HS-5 (cell line): ENCODE measurements at regions not wholly inside any gene's neighbourhood (a gene's known extent, or its start where the extent isn't known, plus 50 kb on each side); places are given as distances from the start of the nearest gene placed in this dataset.
A peak's percentile ranks its signal among the peaks of the same experiment; 100 is the strongest.
"Not testable (repeated sequence)": the region's sequence is repeated elsewhere in the genome, so short reads cannot be mapped to it uniquely, and the experiment has no call there.

Experiments used
- DNase-seq: peaks from one replicate; pipeline ENCODE4 v3.0.0-alpha.2; 2012; ENCODE audit warnings: low read depth

DNA sequence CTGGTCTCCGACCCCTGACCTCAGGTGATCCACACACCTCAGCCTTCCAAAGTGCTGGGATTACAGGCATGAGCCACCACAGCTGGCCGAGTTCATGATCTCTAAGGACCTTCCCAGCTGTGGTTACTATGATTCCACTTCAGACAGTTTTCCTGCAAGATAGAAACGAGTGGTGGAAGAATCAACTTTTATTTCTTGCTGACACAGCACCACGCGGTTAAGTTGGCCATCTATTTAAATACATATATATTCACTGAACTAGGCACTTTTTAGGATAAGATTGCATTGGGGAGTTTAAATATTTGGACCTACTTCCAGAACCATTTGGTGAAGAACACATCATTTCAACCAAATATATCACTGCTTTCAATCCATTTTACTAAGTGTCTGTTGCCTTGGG is 213.4 kb downstream of the TBX5 start:
- DNase-seq, result no peak

DNA sequence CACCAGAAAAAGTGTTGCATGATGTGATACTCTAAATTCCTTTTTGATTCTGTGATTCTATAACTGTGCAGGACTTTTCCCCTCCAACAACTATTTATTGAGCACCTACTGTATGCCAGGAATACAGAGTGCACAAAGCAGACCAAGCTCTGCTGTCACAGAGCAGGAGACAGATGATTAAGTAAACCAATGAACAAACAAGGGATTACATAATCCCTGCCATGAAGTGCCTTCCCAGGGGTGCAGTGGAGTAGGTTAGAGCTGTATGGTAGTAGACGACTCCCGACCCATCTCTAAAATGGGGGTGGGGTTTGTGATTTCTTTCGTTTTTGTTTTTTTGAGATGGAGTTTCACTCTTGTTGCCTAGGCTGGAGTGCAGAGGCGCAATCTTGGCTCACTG is 213.9 kb downstream of the TBX5 start:
- DNase-seq, result no peak

DNA sequence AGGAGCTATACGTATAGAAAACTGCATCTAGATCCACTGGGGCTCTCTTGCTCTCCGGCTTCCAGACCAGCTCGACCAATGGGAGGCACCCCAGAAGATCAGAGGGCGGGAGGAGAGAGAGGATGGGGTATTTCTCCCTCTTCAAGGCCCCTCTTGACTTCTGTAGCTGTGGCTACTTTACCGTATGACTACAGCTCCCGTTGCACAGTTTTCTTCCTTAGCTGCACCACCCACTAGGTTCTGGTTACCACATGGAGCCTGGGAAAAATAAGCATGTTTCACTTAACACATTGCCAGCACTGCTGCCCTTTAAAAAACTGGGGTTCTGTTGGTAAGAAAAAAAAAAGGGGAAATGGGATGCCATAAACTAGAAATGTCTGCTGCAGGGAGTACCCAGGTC is 214.4 kb downstream of the TBX5 start:
- no peak for DNase-seq

DNA sequence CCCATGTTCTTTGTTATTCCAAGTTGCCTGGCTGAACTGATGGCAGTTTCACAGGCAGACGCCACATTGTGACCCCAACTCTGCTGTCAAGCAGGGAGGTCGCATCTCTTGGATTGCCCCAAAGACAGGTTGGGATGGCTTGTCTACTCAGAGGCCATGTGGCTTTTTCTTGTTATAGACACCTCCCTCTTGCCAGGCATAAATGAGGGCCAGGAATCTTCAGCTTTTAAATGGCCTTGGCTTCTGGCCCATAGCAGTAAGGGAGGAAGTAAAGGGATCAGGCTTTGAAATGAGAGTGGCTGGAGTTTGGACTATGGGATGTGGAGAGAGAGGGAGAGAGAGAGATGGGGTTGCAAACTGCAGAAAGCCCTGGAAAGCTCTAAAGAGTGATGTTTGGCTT is 215.0 kb downstream of the TBX5 start:
- no peak for DNase-seq

DNA sequence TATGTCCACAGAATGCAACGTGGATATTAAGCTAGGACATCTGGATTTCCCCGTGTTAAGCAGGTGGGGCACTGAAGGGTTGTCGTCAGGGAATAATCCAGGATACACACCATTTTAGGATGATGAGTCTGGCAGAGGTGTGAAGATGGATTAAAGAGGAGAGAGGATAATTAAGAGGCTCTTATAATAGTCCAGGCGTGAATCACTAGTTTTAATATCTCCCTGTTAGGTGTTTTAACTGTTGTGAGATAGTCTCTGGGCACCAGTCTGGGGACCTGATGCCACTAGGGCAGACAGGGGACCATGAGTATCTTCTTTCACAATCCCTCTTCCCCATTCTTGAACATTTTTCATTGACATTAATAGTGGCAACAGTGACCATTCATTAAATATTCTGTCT is 216.7 kb downstream of the TBX5 start:
- no peak for DNase-seq

DNA sequence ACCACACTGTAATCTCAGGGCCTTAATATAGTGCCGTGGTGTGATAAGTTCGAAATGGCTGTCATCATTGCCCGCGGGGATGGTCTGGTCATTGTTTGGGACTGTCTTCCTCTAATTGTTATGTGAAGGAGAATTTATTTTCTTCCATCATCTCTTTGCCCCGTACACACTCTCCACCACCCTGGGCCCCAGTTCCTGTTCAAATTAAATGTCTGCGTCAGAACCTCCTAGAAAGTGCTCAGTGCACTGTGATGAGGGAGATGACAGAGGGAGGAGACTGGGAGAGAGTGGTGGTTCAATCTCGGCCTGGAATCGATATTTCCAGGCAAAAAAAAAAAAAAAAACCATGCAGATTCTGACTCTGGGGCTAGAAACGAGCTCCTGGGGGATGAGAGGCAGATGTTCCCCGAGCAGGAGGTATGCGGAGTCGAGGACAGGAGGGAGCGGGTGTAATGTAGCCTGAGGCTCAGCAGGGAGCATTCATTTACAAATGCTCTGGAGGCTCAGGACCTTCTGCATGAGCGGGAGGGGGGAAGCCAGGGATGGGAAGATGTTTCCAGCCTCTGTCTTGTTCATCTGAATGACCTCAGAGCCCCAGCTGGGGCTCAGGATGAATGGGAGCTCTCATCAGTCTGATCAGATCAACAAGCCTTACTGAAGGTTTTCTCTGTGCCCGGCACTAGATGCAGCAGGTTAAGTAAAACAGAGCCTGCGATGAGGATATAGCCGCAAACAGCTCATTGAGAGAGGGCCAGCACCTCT is 219.5 kb downstream of the TBX5 start:
- no peak for DNase-seq

DNA sequence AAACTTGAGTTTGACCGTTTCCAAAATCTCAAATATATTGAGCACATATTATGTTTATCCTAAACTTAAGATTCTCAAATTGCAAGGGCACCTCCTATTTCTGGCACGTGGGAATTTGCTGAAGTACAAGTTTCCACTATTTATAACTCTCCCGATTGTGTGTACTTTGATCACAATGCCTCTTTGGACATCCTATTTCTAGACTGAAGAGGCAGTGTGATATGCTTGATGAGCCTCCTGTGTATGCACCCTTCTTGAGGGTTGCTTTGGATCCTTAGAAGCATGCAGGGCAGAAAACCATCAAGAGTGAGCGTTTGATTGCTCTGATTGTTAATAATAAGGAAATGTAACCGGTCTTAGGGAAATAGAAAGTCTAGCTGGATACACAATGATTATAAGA is 218.9 kb upstream of the RBM19 start:
- no peak for DNase-seq

DNA sequence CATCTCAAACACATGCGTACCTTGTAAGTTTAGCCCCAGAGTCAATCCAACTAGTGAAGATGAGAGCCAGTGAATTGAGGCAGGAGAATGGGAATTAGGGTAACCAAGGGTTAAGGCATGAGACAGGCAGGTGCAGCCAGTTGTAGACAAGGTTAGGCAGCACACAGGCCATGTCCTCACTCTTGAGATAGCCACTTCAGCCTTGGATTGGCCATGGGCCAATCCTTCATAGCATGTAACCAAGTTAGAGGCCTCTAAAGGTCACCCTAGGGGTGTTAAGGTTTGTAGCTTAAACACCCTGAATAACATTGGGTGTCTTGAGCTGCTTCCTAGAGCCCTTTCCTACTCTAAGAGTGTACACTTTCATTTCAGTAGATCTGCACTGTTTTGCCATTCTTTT is 208.2 kb upstream of the RBM19 start:
- DNase-seq, result no peak

DNA sequence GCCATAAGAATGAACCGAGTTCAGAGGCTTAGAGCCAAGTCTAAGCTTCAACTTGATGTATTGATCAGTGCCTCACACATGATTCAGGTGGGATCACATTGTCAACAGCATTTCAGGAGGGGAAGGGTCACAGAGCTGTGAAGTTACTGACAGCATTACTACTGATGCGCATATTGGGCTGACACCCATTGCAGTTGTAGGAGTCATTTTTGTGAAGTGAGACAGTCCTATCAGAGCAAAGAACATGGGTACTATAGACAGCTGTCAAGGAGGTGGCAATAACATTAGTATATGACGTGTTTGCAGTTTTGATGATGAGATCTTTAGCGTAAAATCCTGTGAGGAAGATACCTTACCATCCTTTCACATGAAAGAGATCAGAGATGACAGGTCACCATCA is 206.0 kb upstream of the RBM19 start:
- no peak for DNase-seq

DNA sequence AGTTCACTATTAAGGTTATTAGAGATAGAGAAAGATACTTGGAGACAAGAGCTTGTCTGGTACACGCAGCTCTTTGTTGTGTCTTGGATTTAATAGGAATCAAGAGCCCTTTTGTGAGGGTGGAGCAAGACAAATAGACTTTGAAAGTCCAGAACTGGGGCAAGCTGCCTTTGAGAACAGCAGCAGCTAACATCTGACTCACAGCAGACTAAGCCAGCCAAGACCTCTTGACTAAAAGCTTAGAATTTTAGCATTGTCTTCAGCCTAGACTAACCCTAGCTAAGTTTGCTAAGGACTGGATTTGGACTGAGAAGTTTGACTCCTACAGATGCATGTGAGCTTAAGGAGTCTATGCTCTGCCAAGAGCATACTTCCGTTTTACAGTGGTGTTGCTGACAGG is 201.9 kb upstream of the RBM19 start:
- DNase-seq, result no peak

DNA sequence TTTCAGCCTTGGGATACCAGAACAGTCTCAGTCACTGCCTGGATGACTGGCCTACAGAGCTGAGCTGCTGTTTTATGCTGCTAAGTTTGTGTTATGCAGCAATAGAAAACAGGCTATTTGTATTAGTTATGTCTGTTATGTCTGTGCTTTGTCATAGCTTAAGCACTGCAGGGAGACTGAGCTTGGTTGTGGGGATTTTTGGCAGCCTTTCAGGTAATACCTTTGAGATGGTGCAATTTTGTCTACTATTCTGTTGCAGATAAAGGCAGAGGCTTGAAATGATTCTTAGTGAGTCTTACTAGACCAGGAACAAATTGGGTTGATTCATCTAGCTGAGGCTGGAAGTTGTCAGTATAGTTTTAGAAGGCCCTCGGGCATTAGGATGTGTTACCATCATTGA is 201.3 kb upstream of the RBM19 start:
- DNase-seq, result no peak

DNA sequence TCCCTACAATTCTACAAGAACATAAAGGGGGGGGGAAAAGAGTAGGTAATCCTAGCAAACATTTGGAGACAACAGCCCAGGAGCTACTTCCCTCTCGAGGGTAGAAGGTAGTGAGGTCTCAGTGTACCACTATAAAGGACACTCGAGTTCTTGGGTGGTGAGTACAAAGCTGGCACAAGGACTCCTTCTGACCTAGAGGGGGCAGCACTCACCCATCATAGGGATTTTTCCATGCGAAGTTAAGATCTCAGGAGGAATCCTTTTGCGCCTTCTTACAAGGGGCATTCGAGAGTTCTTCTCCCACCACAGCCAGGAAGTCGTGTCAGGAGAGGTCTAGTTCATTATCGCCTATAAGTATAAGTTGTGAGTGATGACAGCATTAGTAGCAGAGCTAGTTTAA is 200.2 kb upstream of the RBM19 start:
- no peak for DNase-seq

DNA sequence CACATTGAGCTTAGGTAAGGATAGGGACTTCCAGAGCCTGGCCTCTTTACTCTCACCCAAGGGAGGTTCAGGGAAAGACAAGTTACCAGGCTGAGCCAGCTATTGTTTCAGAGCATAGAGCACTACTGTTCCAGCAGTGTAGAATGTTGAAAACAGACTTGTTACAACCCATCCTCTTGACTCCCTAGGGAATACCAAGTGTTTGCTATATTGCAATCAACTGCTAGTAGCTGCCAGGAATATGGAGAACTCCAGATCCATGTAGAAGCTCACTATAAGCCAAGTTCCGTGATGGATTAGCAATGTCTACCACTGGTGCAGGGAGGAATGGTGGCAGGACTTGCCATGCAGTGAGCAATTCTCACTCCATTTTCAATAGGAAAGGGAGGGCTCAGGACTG is 199.8 kb upstream of the RBM19 start:
- DNase-seq, result no peak

DNA sequence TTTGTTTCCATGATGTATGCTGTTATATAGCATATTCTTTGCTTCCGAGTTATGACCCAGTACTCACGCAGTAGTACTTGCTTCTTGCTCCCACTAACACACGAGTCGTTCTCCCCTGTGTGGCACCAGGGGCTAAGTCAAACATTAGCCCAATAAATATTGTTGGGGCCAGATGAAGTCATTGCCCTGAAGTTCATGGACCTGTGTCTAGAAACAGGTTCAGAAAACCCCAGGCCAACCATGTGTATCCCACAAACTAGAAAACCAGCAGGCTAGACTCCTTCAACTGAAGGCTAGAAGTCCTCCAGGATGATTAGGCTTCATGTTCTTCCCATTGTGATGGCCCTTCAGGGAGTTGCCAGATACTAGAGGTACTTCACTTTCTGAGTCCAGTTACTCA is 198.2 kb upstream of the RBM19 start:
- DNase-seq, result no peak

DNA sequence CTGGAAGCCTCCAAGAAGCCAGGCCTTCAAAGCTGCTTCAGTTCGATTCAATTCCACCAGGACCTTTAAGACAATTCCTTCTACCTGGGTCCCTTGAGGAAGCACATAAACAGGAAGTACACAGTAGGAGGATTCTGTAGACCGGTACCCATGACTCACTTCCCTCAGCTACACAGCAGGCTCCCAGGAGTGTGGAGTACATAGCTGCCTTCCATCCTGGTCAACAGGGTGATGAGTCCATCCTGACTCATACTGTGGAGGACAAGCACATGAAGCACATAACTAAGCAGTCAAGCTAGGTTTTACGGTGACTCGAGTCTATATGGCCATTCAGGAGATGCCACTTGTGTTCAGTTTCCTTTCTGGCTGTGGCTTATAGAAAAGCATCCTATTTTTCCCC is 197.6 kb upstream of the RBM19 start:
- peak; percentile 4 for DNase-seq

DNA sequence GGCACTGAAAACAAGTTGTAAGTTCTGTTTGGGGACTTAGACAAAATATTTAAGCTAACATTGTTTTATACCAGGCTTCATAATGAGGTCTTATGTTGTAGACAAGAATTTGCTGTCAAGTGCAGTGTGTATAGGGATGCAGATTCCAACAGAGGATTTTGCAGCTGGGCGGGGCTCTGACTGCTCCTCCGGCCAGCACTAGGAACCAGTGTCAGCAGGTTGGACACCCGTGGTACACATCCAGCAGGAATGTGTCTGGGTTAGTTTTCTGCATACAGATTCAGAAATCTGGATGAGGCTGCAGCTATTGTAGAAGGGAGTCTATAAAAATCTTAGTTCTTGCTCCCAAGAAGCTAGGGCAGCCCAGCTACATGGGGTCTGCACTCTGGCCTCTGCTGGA is 194.3 kb upstream of the RBM19 start:
- DNase-seq, result no peak

DNA sequence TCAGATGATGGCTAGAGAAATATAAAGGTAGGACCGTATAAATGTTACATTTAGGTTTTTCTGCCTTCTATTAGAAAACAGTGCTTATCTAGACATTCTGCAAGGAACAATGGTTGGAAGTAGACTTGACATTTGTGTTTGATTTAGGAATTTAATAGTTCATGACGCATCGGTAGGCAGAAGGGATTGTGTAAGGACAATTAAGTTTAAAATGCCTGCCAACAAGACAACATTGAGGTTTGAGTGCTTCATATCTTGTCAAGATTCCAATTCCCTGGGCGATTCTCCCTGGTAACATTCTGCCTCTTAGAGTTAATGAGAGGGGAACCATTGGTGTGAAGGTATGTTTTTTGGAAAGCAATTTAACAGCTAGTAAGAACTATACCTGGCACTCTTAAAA is 186.8 kb upstream of the RBM19 start:
- DNase-seq, result no peak

DNA sequence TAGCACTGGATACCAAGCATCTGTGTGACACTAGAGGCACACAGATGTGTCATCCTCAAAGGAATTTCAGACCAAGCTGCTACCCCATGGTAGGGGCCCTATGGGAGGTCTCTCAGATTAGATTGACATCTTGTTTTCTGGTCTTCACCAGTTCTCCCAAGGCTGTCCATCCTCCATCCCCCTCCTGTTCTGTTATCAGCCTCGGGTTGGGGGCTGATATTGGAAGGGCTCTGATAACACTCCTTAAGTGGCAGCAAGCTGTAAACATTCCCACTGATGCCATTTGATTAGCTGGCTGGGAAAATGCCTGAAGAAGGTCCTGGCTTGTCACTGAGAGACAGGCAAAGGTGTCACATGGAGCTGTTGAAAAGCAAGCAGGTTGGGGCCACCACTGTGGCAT is 185.9 kb upstream of the RBM19 start:
- DNase-seq, result no peak

DNA sequence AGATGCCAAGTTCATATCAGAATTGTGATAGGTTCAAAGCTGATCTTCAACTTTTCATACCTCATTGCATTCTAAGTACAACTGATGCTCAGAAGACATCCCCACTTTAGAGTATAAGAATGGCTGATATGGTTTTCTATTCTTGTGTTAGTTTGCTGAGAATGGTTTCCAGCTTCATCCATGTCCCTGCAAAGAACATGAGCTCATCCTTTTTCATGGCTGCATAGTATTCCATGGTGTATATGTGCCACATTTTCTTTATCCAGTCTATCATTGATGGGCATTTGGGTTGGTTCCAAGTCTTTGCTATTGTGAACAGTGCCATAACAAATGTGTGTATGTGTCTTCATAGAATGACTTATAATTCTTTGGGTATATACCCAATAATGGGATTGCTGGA is 184.5 kb upstream of the RBM19 start:
- not testable (repeated sequence) for DNase-seq

DNA sequence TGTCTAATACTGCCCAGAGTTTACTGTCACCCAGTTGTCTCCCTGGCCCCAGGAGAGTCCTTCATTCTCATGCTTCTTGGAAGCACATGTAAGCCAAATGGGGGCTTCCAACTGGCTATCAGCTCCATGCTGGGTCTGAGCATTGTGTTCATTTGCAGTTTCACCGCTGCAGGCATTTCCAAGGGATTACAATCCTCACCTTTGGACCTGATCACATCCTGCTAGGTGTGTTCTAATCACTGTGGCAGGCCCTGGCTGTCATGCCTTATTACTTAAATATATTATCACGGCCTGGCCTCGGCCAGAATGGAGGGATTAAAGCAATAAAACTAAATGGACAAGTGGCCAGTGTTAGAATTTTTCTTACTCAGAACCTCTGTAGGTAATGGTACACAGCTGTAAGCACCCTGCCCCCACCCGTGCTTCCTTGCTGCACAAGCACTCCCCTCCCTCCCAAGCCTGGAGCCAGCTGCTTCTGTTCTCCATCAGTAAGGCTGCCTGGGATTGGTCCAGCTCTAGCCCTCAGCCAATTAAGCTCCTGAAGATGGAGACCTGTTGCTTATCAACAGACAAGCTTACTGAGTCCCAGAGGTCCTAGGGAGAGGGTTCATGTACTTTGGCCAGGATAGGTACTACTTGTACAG is 175.9 kb upstream of the RBM19 start:
- DNase-seq, result no peak

DNA sequence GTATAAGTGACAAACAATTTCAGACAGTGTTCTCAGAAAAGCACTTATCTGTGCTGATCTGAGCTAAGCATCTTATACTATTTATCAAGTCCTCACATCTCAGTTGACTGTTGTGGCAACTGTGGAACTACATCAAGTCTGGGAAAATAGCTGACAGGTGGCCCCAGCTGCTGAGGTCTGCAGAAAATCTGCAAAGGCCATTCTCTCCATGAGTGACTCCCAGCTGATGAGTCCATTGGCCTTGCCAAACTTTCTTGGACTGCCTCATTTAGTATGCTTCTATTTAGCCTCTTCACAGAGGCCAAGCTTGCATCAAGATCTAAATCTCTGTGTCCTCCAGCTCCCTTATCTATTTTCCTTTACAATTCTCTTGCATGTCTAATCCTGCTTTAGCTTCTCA is 174.5 kb upstream of the RBM19 start:
- no peak for DNase-seq

DNA sequence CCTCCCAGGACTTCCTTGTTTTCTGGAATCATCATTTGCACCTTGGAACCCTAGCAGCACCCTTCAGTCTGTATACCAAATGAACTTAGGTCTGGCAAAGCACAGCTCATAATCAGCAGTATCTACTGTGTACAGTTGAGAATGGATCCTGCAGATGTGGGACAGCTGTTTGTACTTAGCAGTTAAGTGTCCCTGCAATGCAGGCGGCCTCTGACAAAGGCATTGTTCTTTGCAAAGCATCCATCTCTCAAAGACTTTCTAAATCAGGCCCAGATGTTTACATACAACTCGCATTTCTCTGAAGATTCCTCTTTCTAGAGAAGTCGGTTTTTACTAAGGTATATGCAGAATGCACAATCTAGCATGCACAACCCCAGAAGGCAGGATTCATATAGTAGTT is 170.5 kb upstream of the RBM19 start:
- no peak for DNase-seq

DNA sequence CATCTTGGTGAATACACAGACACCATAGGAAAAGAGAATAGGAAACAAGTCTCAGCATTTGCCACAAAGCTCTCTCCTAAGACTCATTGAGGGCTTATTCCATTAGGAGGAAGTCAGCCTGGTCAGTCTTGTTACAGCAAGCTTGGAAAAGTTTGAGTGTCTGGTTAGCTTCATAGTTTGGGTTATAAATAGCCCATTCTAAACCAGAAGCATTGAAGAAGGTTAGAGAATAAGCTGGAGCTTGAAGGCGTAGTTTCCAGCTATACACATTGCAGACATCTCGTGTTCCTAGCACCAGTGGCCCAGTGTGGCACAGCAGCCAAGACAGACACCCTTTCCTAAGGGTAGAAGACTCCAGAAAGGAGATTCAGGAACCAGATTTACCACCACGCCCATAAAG is 168.8 kb upstream of the RBM19 start:
- no peak for DNase-seq

DNA sequence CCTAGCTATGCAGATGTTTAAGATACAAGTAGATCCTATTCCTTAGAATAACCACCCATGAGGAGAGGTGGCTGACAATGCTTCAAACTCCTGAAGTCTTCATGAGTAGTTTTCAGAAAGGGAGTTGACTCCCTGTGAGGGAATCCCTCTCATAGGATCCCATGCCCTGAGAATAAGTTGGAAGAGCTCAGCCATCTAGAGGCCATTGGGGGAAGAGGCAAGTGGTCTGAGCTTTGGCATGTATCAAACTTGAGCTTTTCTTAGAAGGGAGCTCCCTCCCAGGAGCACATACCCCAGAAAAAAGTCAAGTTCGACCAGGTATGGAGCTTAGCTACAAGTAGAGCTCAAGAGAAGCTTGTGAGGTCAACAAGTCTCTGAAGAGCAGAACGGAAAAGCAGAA is 165.7 kb upstream of the RBM19 start:
- DNase-seq, result no peak
